ENCODE measurements at regions not wholly inside any gene's neighbourhood (a gene's known extent, or its start where the extent isn't known, plus 50 kb on each side); places are given as distances from the start of the nearest gene placed in this dataset.
"Not testable (repeated sequence)": the region's sequence is repeated elsewhere in the genome, so short reads cannot be mapped to it uniquely, and the experiment has no call there.

- not testable (repeated sequence) for TF ChIP-seq YY1 (IDR thresholded peaks at IDR 0.05; ENCODE audit: insufficient read depth, insufficient read length); ZNF274 (IDR thresholded peaks at IDR 0.05; ENCODE audit: low read depth, low read length); SUZ12 (IDR thresholded peaks at IDR 0.05; ENCODE audit: extremely low read depth, insufficient read depth, insufficient read length)
Measured at GRCh38 chr2:111500536-111501062, 379.9 kb downstream of the BCL2L11 start.

All from NT2/D1 (cell line).